ENCODE measurements at regions not wholly inside any gene's neighbourhood (a gene's known extent, or its start where the extent isn't known, plus 50 kb on each side); places are given as distances from the start of the nearest gene placed in this dataset.

- TF ChIP-seq POLR2A (IDR thresholded peaks at IDR 0.05) (no peak), CTCF (IDR thresholded peaks at IDR 0.05) (no peak)
These were observed 178.8 kb downstream of the ICOS start for GRCh38 chr2:204115137-204116056.

Measured in right lobe of liver (tissue), 4 donors.